Transverse colon (tissue), 4 donors: ENCODE measurements at regions not wholly inside any gene's neighbourhood (a gene's known extent, or its start where the extent isn't known, plus 50 kb on each side); places are given as distances from the start of the nearest gene placed in this dataset.
A peak's percentile ranks its signal among the peaks of the same experiment; 100 is the strongest.

ENCODE experiments used
- DNase-seq: peaks from one replicate; pipeline ENCODE4 v3.0.0-alpha.2; 2019
- H3K27ac ChIP-seq, 4 donors: fragments of 200-600 bp; sonication (generic); 2 replicates each; pipeline ENCODE4 v1.5.1; 2016 to 2018; ENCODE audit warnings: inconsistent platforms in 4 of 4
- H3K27me3 ChIP-seq: fragments of 200-600 bp; sonication (generic); 2 replicates; pipeline ENCODE4 v1.5.1; 2017; ENCODE audit warnings: inconsistent platforms
- H3K36me3 ChIP-seq, 4 donors: fragments of 200-600 bp; sonication (generic); 2 replicates each; pipeline ENCODE4 v1.5.1; 2017 to 2019; ENCODE audit warnings: inconsistent platforms in 4 of 4
- H3K4me1 ChIP-seq, 4 donors: fragments of 200-600 bp; sonication (generic); 2 replicates each; pipeline ENCODE4 v1.5.1; 2017 to 2020; ENCODE audit warnings: inconsistent platforms in 4 of 4
- H3K4me3 ChIP-seq, 4 donors: fragments of 200-600 bp; sonication (generic); 1 replicate in 1 of 4; 2 replicates in 3 of 4; pipeline versions ENCODE4 v1.5.1 to v1.6.1; 2017 to 2019; ENCODE audit warnings: inconsistent platforms in 4 of 4
- H3K9me3 ChIP-seq, 2 donors: fragments of 200-600 bp; sonication (generic); 2 replicates each; pipeline ENCODE4 v1.5.1; 2017 to 2019; ENCODE audit warnings: inconsistent platforms in 2 of 2
- EP300 ChIP-seq: sonication (generic); formaldehyde crosslinking; IDR thresholded peaks from one replicate; pipeline ENCODE4 v1.6.1; 2017; ENCODE audit warnings: antibody characterized with exemption, low read depth
- POLR2A ChIP-seq: fragments of 450-650 bp; IDR thresholded peaks from one replicate; pipeline ENCODE4 v1.6.1; 2016; ENCODE audit warnings: antibody characterized with exemption, mild to moderate bottlenecking, moderate library complexity
- POLR2AphosphoS5 ChIP-seq, 3 donors: sonication (generic); formaldehyde crosslinking; IDR thresholded peaks; one replicate each; pipeline ENCODE4 v1.6.1; 2016; ENCODE audit warnings: antibody characterized with exemption in 3 of 3
- WGBS, 2 donors: methylation state at CpG; one replicate each; pipeline ENCODE4 v1.1.5; 2018; ENCODE audit warnings: low coverage in 1 of 2; 5-methylcytosine and 5-hydroxymethylcytosine counted together
- in situ Hi-C, 4 donors: fragments of 200-750 bp; cut with MboI; loops; one replicate each; pipeline versions ENCODE4 v1.15.0 to v1.15.1; 2017; ENCODE audit warnings: low sequenced_read_pairs in 3 of 4, low pct_ligation_motif_present in 1 of 4, low pct_unique_long_range_greater_than_20kb in 1 of 4
- intact Hi-C: fragments of 100-400 bp; cut with DNase I; formaldehyde crosslinking; loops from one replicate; pipeline ENCODE4 v1.15.1; 2023; ENCODE audit warnings: low total_unique reads
- TF ChIP-seq, protein P1 (sequence below), 5 experiments: fragments of 200-600 bp in 3 of 5; fragments of 450-650 bp in 2 of 5; sonication (generic) in 3 of 5; IDR thresholded peaks; 1 replicate in 2 of 5; 2 replicates in 3 of 5; pipeline ENCODE4 v1.5.1; 2016 to 2017; ENCODE audit warnings: antibody characterized with exemption in 5 of 5, inconsistent platforms in 3 of 5, mild to moderate bottlenecking in 2 of 5, moderate library complexity in 1 of 5

DNA sequence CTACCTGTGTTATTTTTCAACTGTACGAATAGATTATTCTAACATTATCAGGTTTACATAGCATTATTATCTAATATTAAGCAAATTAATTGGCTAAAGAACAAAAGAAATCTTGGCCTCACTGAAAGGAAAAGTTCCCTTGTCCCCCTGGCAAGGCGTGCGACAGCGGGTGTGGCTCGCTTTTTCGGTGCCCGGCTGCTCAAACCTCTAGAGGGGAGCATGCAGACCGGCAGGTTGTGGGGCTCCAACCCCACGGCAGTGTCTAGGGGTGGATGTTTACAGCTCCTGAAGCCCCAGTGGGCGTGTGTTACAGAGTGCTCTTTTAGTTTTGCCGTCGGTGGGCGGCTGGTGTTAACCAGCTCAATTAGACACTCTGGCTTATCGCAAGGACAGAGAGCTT is 456.4 kb downstream of the TNS3 start:
- Histone ChIP-seq H3K27ac (no peak overlapping the region), H3K9me3 (no peaks in the 10 kb centered on the region), H3K36me3 (no peaks in the 10 kb centered on the region), H3K4me1 (no peaks in the 10 kb centered on the region), H3K27me3 (no peaks in the 10 kb centered on the region), H3K4me3 (no peak overlapping the region)
- DNase-seq: no peak
- TF ChIP-seq, protein P1, sequence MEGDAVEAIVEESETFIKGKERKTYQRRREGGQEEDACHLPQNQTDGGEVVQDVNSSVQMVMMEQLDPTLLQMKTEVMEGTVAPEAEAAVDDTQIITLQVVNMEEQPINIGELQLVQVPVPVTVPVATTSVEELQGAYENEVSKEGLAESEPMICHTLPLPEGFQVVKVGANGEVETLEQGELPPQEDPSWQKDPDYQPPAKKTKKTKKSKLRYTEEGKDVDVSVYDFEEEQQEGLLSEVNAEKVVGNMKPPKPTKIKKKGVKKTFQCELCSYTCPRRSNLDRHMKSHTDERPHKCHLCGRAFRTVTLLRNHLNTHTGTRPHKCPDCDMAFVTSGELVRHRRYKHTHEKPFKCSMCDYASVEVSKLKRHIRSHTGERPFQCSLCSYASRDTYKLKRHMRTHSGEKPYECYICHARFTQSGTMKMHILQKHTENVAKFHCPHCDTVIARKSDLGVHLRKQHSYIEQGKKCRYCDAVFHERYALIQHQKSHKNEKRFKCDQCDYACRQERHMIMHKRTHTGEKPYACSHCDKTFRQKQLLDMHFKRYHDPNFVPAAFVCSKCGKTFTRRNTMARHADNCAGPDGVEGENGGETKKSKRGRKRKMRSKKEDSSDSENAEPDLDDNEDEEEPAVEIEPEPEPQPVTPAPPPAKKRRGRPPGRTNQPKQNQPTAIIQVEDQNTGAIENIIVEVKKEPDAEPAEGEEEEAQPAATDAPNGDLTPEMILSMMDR (IDR thresholded peaks at IDR 0.05): no peak
- TF ChIP-seq EP300 (no peak), POLR2AphosphoS5 (IDR thresholded peaks at IDR 0.05) (no peak), POLR2A (no peak)
- WGBS, 2 donors: 85 to 95% methylated on average over 5 to 14 of the region's 14 CpGs
- intact Hi-C loops: no loop called here
- in situ Hi-C loops: no loop called here

DNA sequence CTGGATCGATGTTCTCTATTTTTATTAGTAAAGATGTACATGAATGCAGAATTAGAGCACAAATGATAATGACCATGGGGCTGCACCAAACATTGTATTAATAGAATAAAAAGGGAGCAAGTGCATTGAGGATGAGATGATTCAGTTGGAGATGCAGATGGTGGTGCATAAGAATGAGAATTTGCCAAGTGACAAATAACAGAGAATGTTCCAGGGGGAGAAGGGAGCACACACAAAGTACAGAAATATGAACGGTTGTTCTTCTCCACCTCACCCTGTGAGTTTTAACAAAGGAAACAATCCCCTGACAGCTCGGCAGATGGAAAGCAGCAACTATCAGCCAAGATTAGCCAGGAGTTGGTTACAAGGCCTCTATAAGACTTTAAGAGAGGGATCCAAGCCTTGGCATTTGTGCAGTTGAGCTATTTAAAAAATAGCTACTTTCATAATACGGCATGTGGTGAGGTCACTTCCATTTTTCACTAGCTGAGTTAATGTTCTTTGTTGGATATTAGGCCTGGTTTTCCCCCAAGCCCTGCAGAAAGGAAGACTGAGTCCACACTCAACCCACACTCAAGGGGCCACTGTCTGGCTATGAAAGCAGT is 462.5 kb downstream of the TNS3 start:
- in situ Hi-C loops: no loop called here
- 79 to 92% methylated on average over 1 to 4 of the region's 4 CpGs for WGBS, 2 donors
- Histone ChIP-seq H3K4me3 (no peak overlapping the region), H3K27ac (peak overlapping the region in 3 of 4 donors; percentile 18 to 41 (median 29)), H3K27me3 (no peaks in the 10 kb centered on the region), H3K4me1 (no peaks in the 10 kb centered on the region), H3K36me3 (no peaks in the 10 kb centered on the region), H3K9me3 (no peaks in the 10 kb centered on the region)
- no peak for TF ChIP-seq POLR2A
- TF ChIP-seq EP300: no peak
- no peak for TF ChIP-seq POLR2AphosphoS5 (IDR thresholded peaks at IDR 0.05)
- TF ChIP-seq, protein P1 (IDR thresholded peaks at IDR 0.05): no peak
- intact Hi-C loops: no loop called here
- no peak for DNase-seq

DNA sequence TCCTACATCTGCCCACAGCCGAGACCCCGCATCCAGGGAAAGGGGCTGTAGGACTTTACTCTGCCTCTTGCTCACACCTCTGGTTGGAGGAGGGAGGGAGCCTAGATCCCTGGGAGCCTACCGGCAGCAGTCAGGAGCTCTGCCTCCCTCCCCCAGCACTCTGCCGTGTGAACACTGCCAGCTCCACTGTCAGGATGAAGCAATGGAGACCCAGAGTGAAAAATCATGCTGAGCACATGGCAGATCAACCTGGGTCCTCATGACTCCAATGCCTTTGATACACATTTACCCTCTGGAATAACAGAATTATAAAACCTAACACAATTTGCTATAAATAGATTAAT is 477.7 kb downstream of the TNS3 start:
- H3K9me3 ChIP-seq: no peaks in the 10 kb centered on the region
- no peaks in the 10 kb centered on the region for H3K4me1 ChIP-seq
- H3K27me3 ChIP-seq: no peaks in the 10 kb centered on the region
- in situ Hi-C loops (no loop called here), intact Hi-C loops (no loop called here)
- no peak overlapping the region for H3K27ac ChIP-seq
- no peak for DNase-seq
- no peak overlapping the region for H3K4me3 ChIP-seq
- 78 to 80% methylated on average over 1 to 4 of the region's 4 CpGs for WGBS, 2 donors
- H3K36me3 ChIP-seq: no peaks in the 10 kb centered on the region
- no peak for TF ChIP-seq POLR2A
- no peak for TF ChIP-seq POLR2AphosphoS5 (IDR thresholded peaks at IDR 0.05)
- TF ChIP-seq EP300: no peak
- TF ChIP-seq, protein P1 (IDR thresholded peaks at IDR 0.05): no peak

DNA sequence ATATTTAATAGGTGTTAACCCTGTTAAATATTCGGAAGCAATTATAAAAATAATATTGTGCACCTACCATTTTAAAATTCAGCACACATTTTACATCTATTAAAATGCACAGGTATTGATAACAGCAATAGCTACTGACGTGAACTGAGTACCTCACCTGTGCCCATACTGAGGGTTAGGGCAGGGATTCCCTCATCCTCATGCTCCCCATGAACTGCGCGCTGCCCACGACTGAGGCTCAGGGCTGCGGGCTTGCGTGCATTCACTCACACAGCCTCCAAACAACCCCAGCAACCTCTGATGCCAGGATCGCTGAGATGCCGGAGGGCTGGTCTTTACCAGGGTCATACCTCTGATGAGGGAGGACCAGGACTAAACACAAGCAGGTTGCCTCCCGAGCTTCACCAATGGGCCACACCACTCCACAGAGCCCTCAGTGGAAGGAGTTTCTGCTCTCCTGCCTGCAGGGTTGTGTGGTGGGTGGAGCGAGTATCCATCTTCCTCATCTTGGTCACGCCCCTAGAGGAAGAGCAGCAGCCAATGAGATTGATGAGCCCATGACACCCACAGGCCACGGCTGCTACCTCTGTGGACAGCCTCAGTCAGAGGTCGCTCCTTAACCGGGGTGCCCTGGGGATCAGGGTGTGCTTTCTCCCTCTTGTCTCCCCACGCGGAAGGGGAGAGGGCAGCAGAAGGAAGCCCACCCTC is 478.3 kb downstream of the TNS3 start:
- in situ Hi-C loops (no loop called here), intact Hi-C loops (no loop called here)
- H3K27ac ChIP-seq: no peak overlapping the region
- DNase-seq: no peak
- no peaks in the 10 kb centered on the region for H3K27me3 ChIP-seq
- TF ChIP-seq POLR2A (no peak), EP300 (no peak), POLR2AphosphoS5 (IDR thresholded peaks at IDR 0.05) (no peak)
- TF ChIP-seq, protein P1 (IDR thresholded peaks at IDR 0.05): no peak
- H3K36me3 ChIP-seq: no peaks in the 10 kb centered on the region
- no peak overlapping the region for H3K4me3 ChIP-seq
- H3K9me3 ChIP-seq: no peaks in the 10 kb centered on the region
- WGBS, 2 donors: 63 to 94% methylated on average over 1 to 13 of the region's 17 CpGs
- H3K4me1 ChIP-seq: no peaks in the 10 kb centered on the region
